ENCODE measurements at regions not wholly inside any gene's neighbourhood (a gene's known extent, or its start where the extent isn't known, plus 50 kb on each side); places are given as distances from the start of the nearest gene placed in this dataset.
A peak's percentile ranks its signal among the peaks of the same experiment; 100 is the strongest.
"Not testable (repeated sequence)": the region's sequence is repeated elsewhere in the genome, so short reads cannot be mapped to it uniquely, and the experiment has no call there.

- DNase-seq (ENCODE audit: low spot score), result no peak
Measured at GRCh38 chr6:119801056-119801455, 451.5 kb upstream of the MAN1A1 start.

- DNase-seq (ENCODE audit: low spot score), result no peak
Measured at GRCh38 chr6:119800526-119800925, 451.0 kb upstream of the MAN1A1 start.

- DNase-seq (ENCODE audit: low spot score), result no peak
Measured at GRCh38 chr6:119799596-119800509, 450.3 kb upstream of the MAN1A1 start.

GRCh38 chr6:119791736-119792135 is 442.2 kb upstream of the MAN1A1 start:
- no peak for DNase-seq (ENCODE audit: low spot score)

- DNase-seq (ENCODE audit: low spot score), result no peak
Measured at GRCh38 chr6:119781365-119781764, 431.8 kb upstream of the MAN1A1 start.

- no peak for DNase-seq (ENCODE audit: low spot score)
Measured at GRCh38 chr6:119768201-119768600, 418.6 kb upstream of the MAN1A1 start.

GRCh38 chr6:119764927-119765681 is 415.5 kb upstream of the MAN1A1 start:
- DNase-seq (ENCODE audit: low spot score), result no peak

- no peak for DNase-seq (ENCODE audit: low spot score)
Measured at GRCh38 chr6:119760046-119760445, 410.5 kb upstream of the MAN1A1 start.

GRCh38 chr6:119758385-119758784 is 408.8 kb upstream of the MAN1A1 start:
- DNase-seq (ENCODE audit: low spot score), result no peak

GRCh38 chr6:119757467-119757866 is 407.9 kb upstream of the MAN1A1 start:
- no peak for DNase-seq (ENCODE audit: low spot score)

- no peak for DNase-seq (ENCODE audit: low spot score)
Measured at GRCh38 chr6:119749335-119749734, 399.8 kb upstream of the MAN1A1 start.

- DNase-seq (ENCODE audit: low spot score), result not testable (repeated sequence)
Measured at GRCh38 chr6:119748535-119748934, 399.0 kb upstream of the MAN1A1 start.

- DNase-seq (ENCODE audit: low spot score), result peak; percentile 17
Measured at GRCh38 chr6:119742188-119742803, 392.7 kb upstream of the MAN1A1 start.

- DNase-seq (ENCODE audit: low spot score), result no peak
Measured at GRCh38 chr6:119739769-119740168, 390.2 kb upstream of the MAN1A1 start.

- DNase-seq (ENCODE audit: low spot score), result no peak
Measured at GRCh38 chr6:119738425-119738824, 388.9 kb upstream of the MAN1A1 start.

- DNase-seq (ENCODE audit: low spot score), result no peak
Measured at GRCh38 chr6:119736296-119737021, 386.9 kb upstream of the MAN1A1 start.

GRCh38 chr6:119735530-119735929 is 386.0 kb upstream of the MAN1A1 start:
- no peak for DNase-seq (ENCODE audit: low spot score)

- DNase-seq (ENCODE audit: low spot score), result no peak
Measured at GRCh38 chr6:119734227-119734626, 384.7 kb upstream of the MAN1A1 start.

GRCh38 chr6:119728935-119729334 is 379.4 kb upstream of the MAN1A1 start:
- no peak for DNase-seq (ENCODE audit: low spot score)

- no peak for DNase-seq (ENCODE audit: low spot score)
Measured at GRCh38 chr6:119728220-119728750, 378.7 kb upstream of the MAN1A1 start.

GRCh38 chr6:119727504-119728219 is 378.1 kb upstream of the MAN1A1 start:
- DNase-seq (ENCODE audit: low spot score), result no peak
